Parathyroid adenoma (tissue), 2 donors: ENCODE measurements at regions not wholly inside any gene's neighbourhood (a gene's known extent, or its start where the extent isn't known, plus 50 kb on each side); places are given as distances from the start of the nearest gene placed in this dataset.

ENCODE experiments used
- H2AFZ ChIP-seq: fragments of 300-600 bp; sonication (generic); one replicate; pipeline ENCODE4 v1.7.0; 2017; ENCODE audit warnings: antibody characterized with exemption, mild to moderate bottlenecking
- H3K27ac ChIP-seq: fragments of 300-600 bp; sonication (generic); one replicate; pipeline ENCODE4 v1.7.0; 2017
- H3K27me3 ChIP-seq: fragments of 300-600 bp; sonication (generic); one replicate; pipeline ENCODE4 v1.7.0; 2017; ENCODE audit warnings: low read length; ENCODE audit not compliant: control insufficient read depth, insufficient read depth
- H3K36me3 ChIP-seq: fragments of 300-600 bp; sonication (generic); one replicate; pipeline ENCODE4 v1.7.0; 2017; ENCODE audit warnings: low read length; ENCODE audit not compliant: control insufficient read depth, insufficient read depth
- H3K4me1 ChIP-seq: fragments of 300-600 bp; sonication (generic); one replicate; pipeline ENCODE4 v1.7.0; 2017; ENCODE audit warnings: control low read depth
- H3K4me2 ChIP-seq: fragments of 300-600 bp; sonication (generic); one replicate; pipeline ENCODE4 v1.7.0; 2017; ENCODE audit warnings: low read length
- H3K4me3 ChIP-seq: fragments of 300-600 bp; sonication (generic); one replicate; pipeline ENCODE4 v1.7.0; 2017; ENCODE audit warnings: low read depth, low read length
- H3K79me2 ChIP-seq: fragments of 300-600 bp; sonication (generic); one replicate; pipeline ENCODE4 v1.7.0; 2017; ENCODE audit warnings: control low read depth
- H3K9ac ChIP-seq: fragments of 300-600 bp; sonication (generic); one replicate; pipeline ENCODE4 v1.7.0; 2017; ENCODE audit warnings: mild to moderate bottlenecking
- H3K9me3 ChIP-seq: fragments of 300-600 bp; sonication (generic); one replicate; pipeline ENCODE4 v1.7.0; 2017; ENCODE audit warnings: low read length; ENCODE audit not compliant: control insufficient read depth
- TF ChIP-seq, protein P1 (sequence below): fragments of 300-600 bp; sonication (generic); IDR thresholded peaks from one replicate; pipeline ENCODE4 v1.7.0; 2017; ENCODE audit warnings: antibody characterized with exemption, mild to moderate bottlenecking
- donor health status: primary hyperparathyroidism.

DNA sequence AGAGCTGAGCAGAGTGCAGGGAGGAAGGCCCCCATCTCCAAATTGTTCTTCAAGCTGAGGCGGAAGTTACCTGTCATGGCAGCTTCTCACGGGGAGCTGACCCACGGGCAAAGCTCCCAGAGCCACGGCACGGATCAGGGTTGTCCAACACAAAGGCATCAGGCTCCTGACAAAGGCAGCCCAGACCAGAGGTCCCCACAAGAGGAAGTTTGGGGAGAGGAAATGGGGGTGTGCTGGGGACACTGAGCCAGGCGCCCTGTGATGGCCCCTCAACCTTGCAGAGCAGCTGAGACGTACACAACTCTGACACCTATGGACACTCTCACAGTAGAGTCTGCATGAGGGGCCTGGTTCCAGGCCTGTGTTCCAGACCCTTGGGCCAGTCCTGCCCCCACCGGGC is 95.6 kb downstream of the CTTN start:
- H3K79me2 ChIP-seq = no peaks in the 10 kb centered on the region
- no peak overlapping the region for H3K4me2 ChIP-seq
- no peak overlapping the region for H3K27ac ChIP-seq
- no peaks in the 10 kb centered on the region for H3K4me1 ChIP-seq
- no peak overlapping the region for H2AFZ ChIP-seq
- no peaks in the 10 kb centered on the region for H3K27me3 ChIP-seq
- no peak overlapping the region for H3K9ac ChIP-seq
- H3K4me3 ChIP-seq = no peak overlapping the region
- TF ChIP-seq, protein P1, sequence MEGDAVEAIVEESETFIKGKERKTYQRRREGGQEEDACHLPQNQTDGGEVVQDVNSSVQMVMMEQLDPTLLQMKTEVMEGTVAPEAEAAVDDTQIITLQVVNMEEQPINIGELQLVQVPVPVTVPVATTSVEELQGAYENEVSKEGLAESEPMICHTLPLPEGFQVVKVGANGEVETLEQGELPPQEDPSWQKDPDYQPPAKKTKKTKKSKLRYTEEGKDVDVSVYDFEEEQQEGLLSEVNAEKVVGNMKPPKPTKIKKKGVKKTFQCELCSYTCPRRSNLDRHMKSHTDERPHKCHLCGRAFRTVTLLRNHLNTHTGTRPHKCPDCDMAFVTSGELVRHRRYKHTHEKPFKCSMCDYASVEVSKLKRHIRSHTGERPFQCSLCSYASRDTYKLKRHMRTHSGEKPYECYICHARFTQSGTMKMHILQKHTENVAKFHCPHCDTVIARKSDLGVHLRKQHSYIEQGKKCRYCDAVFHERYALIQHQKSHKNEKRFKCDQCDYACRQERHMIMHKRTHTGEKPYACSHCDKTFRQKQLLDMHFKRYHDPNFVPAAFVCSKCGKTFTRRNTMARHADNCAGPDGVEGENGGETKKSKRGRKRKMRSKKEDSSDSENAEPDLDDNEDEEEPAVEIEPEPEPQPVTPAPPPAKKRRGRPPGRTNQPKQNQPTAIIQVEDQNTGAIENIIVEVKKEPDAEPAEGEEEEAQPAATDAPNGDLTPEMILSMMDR = no peak
- no peaks in the 10 kb centered on the region for H3K9me3 ChIP-seq
- no peaks in the 10 kb centered on the region for H3K36me3 ChIP-seq

DNA sequence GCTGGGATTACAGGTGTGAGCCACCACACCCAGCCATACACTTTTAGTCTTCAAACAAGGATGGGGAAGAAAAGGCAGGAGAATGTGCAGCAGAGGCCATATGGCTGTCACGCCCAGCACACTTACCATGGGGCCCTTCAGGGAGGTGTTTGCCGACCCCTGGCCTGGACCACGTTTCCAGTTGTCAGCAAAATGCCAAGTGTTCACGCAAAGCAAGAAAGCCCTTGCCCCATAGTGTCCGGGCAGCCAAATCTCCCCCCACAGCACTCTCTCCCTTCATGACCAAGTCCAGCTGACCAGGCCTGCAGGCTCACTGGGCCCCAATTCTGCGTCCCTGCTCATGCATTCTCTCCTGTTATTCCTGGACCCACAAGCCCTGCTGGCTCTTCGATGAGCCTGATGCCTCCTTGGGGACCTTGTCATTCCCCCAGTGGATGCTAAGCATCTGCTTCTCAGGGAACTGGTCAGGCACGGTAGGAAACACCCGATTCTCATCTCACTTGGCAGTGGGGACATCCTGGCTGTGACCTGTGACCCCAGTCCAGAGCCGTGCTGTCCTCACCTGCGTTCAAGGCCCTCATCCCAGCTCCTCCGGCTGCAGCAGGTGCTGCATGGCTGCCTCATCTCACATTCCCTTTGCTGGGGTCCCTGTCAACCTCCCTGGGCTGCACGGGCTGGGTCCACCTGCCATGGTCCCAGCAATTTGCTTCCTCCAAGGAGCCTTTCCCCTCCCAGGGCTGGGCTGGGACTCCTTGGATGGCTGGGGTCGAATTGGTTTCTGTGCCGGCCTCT is 96.4 kb downstream of the CTTN start:
- Histone ChIP-seq H3K4me2 (no peak overlapping the region), H3K4me3 (no peak overlapping the region), H2AFZ (no peak overlapping the region), H3K27me3 (no peaks in the 10 kb centered on the region), H3K27ac (no peak overlapping the region), H3K9me3 (no peaks in the 10 kb centered on the region), H3K79me2 (no peaks in the 10 kb centered on the region), H3K4me1 (no peaks in the 10 kb centered on the region), H3K36me3 (no peaks in the 10 kb centered on the region), H3K9ac (no peak overlapping the region)
- TF ChIP-seq, protein P1 = no peak

DNA sequence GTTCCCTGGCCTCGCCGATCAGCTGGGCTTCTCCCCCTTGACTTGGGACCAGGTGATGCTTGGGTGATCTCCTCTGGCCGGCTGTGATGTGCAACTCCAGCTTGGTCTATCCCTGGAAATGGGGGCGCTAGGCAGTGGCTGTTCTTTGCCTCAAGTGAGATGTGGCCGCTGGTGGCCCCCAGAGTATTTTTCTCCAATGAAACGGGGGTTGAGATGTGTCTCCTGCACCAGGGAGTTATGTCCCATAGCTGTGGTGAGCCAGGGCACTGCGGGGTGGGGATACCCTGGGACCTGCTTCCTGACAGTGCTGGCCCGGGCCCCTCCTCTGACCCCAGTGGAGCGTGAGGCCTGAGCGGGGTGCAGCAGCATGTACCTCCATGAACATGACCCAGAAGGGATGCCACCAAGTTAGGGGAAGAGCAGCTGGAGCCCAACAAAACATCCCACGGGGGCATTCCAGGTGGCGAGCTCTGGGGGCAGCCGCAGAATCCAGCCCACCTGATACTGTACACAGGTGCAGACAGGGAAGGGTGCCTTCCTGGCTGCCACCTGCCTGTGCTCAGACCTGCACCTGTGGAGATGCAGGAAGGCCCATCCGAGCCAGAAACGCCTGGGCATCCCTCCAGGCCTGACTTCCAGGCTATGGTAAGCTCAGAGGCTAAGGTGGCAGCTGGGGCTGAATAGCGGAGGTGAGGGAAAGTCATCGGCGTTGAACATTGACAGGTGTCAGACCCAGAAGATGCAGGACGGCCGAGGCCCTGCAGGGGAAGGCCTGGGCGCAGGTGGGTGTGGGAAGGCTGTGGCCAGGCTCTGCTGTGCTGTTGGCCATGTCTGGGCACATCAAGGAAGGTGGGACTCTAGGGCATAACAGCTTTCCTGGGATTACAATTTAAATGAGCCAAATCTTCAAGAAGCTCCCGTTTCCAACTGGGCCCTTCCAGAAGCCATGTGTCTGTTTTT is 97.3 kb downstream of the CTTN start:
- no peak overlapping the region for H3K9ac ChIP-seq
- H3K79me2 ChIP-seq = no peaks in the 10 kb centered on the region

DNA sequence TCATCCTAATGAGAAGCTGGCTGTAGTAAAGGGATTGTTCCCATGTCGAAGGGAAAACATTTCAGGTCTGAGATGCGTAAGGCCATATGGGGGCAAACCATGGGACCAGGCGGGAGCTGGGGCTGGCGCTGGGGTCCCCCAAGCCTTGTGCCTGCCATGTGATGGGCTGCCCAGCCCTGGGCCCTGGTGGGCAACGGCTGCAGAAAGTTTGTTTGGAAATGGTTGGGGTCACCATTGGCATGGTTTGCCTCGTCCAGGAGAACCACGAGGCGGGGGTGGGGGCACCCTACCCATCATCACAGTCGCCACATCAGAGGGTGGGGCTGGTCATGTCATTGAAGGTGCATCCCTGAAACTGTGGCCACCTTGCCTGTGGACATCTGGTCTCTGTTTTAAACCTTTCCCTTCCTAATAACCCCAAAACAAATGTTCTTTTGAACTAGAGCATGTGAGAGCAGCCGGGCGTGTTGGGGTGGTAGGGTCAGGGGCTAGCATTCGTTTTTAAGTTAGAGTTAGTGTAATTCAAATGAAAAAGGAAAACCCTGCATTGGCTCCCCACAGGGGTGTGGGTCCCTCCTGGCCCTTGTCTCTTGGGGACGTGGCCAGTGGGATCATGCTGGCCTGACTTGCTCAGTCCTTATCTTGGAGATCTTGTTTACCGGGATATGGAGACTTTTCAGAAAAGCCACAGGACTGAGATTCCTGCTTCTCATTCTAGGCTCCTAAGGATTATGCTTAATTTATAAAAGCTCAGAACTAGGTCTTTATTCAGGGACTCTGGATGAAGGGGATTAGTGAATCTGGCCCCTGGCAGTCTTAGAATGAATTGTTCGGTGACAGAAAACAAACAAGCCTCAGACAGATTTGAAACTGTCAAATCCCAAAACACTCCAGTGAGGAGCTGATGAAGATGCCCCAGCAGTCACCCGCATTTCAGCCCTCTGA is 98.5 kb downstream of the CTTN start:
- Histone ChIP-seq H3K36me3 (no peaks in the 10 kb centered on the region), H3K27ac (no peak overlapping the region), H3K4me1 (no peaks in the 10 kb centered on the region), H3K4me3 (no peak overlapping the region), H3K27me3 (no peaks in the 10 kb centered on the region), H3K79me2 (no peaks in the 10 kb centered on the region), H3K9me3 (no peaks in the 10 kb centered on the region), H3K9ac (no peak overlapping the region), H3K4me2 (no peak overlapping the region), H2AFZ (no peak overlapping the region)
- TF ChIP-seq, protein P1 = no peak

More for the DNA sequence above, 97.3 kb downstream of the CTTN start:
- Histone ChIP-seq H3K4me3 (no peak overlapping the region), H3K9me3 (no peaks in the 10 kb centered on the region), H3K36me3 (no peaks in the 10 kb centered on the region), H3K27me3 (no peaks in the 10 kb centered on the region), H2AFZ (no peak overlapping the region), H3K4me2 (no peak overlapping the region), H3K4me1 (no peaks in the 10 kb centered on the region), H3K27ac (no peak overlapping the region)
- TF ChIP-seq, protein P1 = no peak
